Central memory CD8-positive, alpha-beta T cell (primary cell): ENCODE measurements at regions not wholly inside any gene's neighbourhood (a gene's known extent, or its start where the extent isn't known, plus 50 kb on each side); places are given as distances from the start of the nearest gene placed in this dataset.

Source experiments
- ATAC-seq: fragments of 150-1000 bp; cut with Tn5 transposase; replicated peaks from 2 replicates; pipeline ENCODE4 v1.10.0; 2022; ENCODE audit warnings: mild to moderate bottlenecking, moderate FRiP score, moderate number of reproducible peaks; ENCODE audit not compliant: poor library complexity, severe bottlenecking; ENCODE audit errors: extremely low read depth
- DNase-seq, 2 donors: peaks; one replicate each; pipeline ENCODE4 v3.0.0; 2021; ENCODE audit warnings: low spot score in 2 of 2
- H3K27ac Mint-ChIP-seq: one replicate; pipeline ENCODE4 v1.8.0; 2022; ENCODE audit warnings: low read depth, mild to moderate bottlenecking, moderate library complexity, mixed read lengths
- H3K27me3 Mint-ChIP-seq: one replicate; pipeline ENCODE4 v1.8.0; 2022; ENCODE audit warnings: mixed read lengths
- H3K36me3 Mint-ChIP-seq: one replicate; pipeline ENCODE4 v1.8.0; 2022; ENCODE audit warnings: mild to moderate bottlenecking, moderate library complexity, mixed read lengths; ENCODE audit not compliant: insufficient read depth
- H3K4me1 Mint-ChIP-seq: one replicate; pipeline ENCODE4 v1.8.0; 2022; ENCODE audit warnings: mixed read lengths
- H3K4me3 Mint-ChIP-seq: one replicate; pipeline ENCODE4 v1.8.0; 2022; ENCODE audit warnings: mild to moderate bottlenecking, moderate library complexity, mixed read lengths
- H3K9me3 Mint-ChIP-seq: one replicate; pipeline ENCODE4 v1.8.0; 2022; ENCODE audit warnings: mixed read lengths

DNA sequence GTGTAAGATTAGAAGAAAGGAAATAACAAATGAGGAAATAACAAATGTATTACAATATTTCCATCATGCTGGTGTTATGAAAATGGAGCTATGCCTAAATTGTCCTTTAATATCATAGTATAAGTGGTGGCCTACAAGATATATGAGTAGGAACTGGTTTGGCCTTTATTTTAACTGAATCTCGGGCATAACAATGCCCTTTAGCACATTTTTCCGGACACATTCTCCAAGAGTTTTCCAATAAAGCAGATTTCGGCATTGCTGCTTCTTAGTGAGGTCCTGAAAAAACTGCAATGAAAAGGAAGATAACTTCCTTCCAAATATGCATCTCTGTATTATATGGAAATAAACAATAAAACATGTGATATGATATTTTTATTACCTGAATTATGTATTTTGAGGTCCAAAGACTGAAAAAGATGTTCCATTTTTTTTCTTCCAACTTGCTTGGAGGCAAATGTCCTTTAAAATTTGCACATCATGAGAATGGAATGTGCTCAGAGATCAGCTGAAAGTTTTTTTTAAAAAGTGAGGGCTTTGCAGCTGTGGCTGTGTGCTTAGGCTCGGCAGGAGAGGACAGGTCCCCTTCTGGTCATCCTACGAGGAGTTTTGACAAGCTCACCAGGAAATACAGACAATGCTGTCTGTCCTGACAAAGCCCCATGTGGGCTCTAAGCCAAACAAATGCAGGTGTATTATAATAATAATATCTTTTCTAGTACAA is 132.3 kb upstream of the RND3 start:
- ATAC-seq (no peak), DNase-seq (no peak)
- Mint-ChIP-seq H3K27ac (no peak overlapping the region), H3K9me3 (no peaks in the 10 kb centered on the region), H3K4me1 (no peaks in the 10 kb centered on the region), H3K27me3 (no peaks in the 10 kb centered on the region), H3K36me3 (no peaks in the 10 kb centered on the region), H3K4me3 (no peak overlapping the region)

DNA sequence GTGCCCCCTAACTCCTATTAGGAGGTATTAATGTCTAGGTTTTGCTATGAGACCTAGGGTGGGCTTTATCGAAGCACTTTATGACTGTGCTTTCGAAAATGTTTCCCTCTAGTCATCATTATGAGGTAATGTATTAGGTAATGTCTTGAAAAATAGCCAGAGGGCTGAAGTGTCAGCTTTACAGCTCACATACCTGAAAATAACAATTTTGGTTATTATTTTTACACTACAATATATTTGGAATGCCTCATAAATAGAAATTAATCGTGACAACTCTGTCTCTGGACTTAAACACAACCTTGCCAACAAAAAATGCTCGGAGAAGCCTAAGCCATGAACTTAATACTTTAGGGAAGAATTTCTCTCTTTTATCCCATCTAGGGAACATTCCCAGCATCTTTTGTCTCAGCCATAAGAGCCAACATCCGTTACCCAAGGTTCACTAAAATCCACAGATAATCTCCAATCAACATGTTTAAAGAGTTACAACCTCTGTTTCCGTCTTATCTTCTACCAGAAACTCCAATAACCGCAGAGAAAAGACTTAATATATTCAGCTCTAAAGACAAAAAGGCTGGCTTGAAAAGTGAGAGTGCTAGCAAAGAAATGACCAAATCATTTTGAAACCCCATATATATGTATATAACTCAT is 130.9 kb upstream of the RND3 start:
- no peaks in the 10 kb centered on the region for H3K9me3 Mint-ChIP-seq
- no peaks in the 10 kb centered on the region for H3K4me1 Mint-ChIP-seq
- ATAC-seq: no peak
- H3K36me3 Mint-ChIP-seq: no peaks in the 10 kb centered on the region
- no peak overlapping the region for H3K27ac Mint-ChIP-seq
- DNase-seq: no peak
- no peaks in the 10 kb centered on the region for H3K27me3 Mint-ChIP-seq
- no peak overlapping the region for H3K4me3 Mint-ChIP-seq

GRCh38 chr2:150617351-150617978 is 130.0 kb upstream of the RND3 start:
- Mint-ChIP-seq H3K9me3 (no peaks in the 10 kb centered on the region), H3K27ac (no peak overlapping the region), H3K36me3 (no peaks in the 10 kb centered on the region), H3K27me3 (no peaks in the 10 kb centered on the region), H3K4me3 (no peak overlapping the region), H3K4me1 (no peaks in the 10 kb centered on the region)
- no peak for ATAC-seq
- DNase-seq: no peak

- Mint-ChIP-seq H3K27me3 (no peaks in the 10 kb centered on the region), H3K36me3 (no peaks in the 10 kb centered on the region), H3K4me3 (no peak overlapping the region), H3K27ac (no peak overlapping the region), H3K4me1 (no peaks in the 10 kb centered on the region), H3K9me3 (no peaks in the 10 kb centered on the region)
- ATAC-seq: no peak
- no peak for DNase-seq
Measured at GRCh38 chr2:150612957-150613710, 125.7 kb upstream of the RND3 start.

- H3K27ac Mint-ChIP-seq: no peak overlapping the region
Measured at GRCh38 chr2:150610670-150611279, 123.3 kb upstream of the RND3 start.

DNA sequence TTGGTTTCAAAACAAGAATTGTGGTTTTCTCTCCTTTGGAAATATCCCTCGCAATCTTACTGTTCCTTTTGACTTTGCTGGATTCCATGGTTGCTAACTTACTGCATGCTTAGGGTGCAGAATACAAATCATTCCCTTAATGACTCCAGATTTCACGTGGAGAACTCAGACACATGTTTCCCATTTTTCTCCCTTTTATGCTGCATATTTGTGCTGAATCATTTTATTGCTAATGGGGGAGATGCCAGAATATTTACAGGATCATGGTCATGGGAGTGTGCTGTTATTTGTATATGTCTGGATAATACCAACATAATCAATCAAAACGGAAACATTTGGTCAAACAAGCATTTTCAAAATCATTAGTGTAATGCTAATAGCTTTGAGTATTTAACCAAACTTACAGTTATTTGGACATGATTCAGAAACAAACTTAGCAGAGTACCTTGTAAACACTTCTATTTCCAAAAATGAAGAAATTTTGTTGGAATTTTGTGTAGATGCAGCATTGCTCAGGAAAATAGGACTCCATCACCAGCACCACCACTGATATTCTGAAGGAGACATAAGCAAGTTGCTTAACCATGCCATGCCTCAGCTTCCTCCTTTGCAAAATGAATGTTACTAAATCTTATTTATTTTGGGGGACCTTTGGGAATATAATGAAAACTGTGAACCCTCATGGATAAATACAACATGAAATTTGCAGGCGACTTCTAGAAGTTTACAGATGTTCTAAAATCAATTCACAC is 122.5 kb upstream of the RND3 start:
- Mint-ChIP-seq H3K4me3 (no peak overlapping the region), H3K27ac (no peak overlapping the region), H3K9me3 (no peaks in the 10 kb centered on the region), H3K4me1 (no peaks in the 10 kb centered on the region), H3K27me3 (no peaks in the 10 kb centered on the region), H3K36me3 (no peaks in the 10 kb centered on the region)
- DNase-seq (no peak), ATAC-seq (no peak)

More at GRCh38 chr2:150610670-150611279, 123.3 kb upstream of the RND3 start:
- no peak overlapping the region for H3K4me3 Mint-ChIP-seq
- ATAC-seq (no peak), DNase-seq (no peak)
- H3K27me3 Mint-ChIP-seq: no peaks in the 10 kb centered on the region
- no peaks in the 10 kb centered on the region for H3K36me3 Mint-ChIP-seq
- no peaks in the 10 kb centered on the region for H3K4me1 Mint-ChIP-seq
- no peaks in the 10 kb centered on the region for H3K9me3 Mint-ChIP-seq

GRCh38 chr2:150608341-150608740 is 120.9 kb upstream of the RND3 start:
- Mint-ChIP-seq H3K9me3 (no peaks in the 10 kb centered on the region), H3K27ac (no peak overlapping the region), H3K36me3 (no peaks in the 10 kb centered on the region), H3K4me1 (no peaks in the 10 kb centered on the region), H3K27me3 (no peaks in the 10 kb centered on the region), H3K4me3 (no peak overlapping the region)
- DNase-seq: no peak
- no peak for ATAC-seq

- no peaks in the 10 kb centered on the region for H3K9me3 Mint-ChIP-seq
- no peak for ATAC-seq
Measured at GRCh38 chr2:150607390-150607811, 119.9 kb upstream of the RND3 start.

GRCh38 chr2:150606380-150607060 is 119.1 kb upstream of the RND3 start:
- Mint-ChIP-seq H3K4me3 (no peak overlapping the region), H3K36me3 (no peaks in the 10 kb centered on the region), H3K4me1 (no peaks in the 10 kb centered on the region), H3K27ac (no peak overlapping the region), H3K27me3 (no peaks in the 10 kb centered on the region), H3K9me3 (no peaks in the 10 kb centered on the region)
- ATAC-seq: no peak
- no peak for DNase-seq

More at GRCh38 chr2:150607390-150607811, 119.9 kb upstream of the RND3 start:
- no peak for DNase-seq
- no peaks in the 10 kb centered on the region for H3K36me3 Mint-ChIP-seq
- H3K27ac Mint-ChIP-seq: no peak overlapping the region
- no peak overlapping the region for H3K4me3 Mint-ChIP-seq
- no peaks in the 10 kb centered on the region for H3K27me3 Mint-ChIP-seq
- H3K4me1 Mint-ChIP-seq: no peaks in the 10 kb centered on the region

DNA sequence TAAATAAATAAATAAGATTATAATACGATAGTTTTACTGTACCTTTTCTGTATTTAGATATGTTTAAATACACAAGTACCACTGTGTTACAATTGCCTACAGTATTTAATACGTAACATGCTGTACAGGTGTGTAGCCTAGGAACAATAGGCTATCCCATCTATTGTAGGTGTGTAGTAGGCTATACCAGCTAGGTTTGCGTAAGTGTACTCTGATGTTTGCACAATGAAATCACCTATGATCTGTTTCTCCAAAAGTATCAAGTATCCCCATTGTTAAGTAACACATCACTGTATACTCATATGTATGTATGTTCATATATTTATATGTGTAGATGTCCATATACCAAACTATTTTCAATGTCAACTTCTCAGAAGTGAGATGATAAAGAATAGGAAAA is 118.2 kb upstream of the RND3 start:
- Mint-ChIP-seq H3K36me3 (no peaks in the 10 kb centered on the region), H3K27ac (no peak overlapping the region), H3K27me3 (no peaks in the 10 kb centered on the region), H3K4me3 (no peak overlapping the region), H3K9me3 (no peaks in the 10 kb centered on the region), H3K4me1 (no peaks in the 10 kb centered on the region)
- ATAC-seq: no peak
- DNase-seq: no peak

DNA sequence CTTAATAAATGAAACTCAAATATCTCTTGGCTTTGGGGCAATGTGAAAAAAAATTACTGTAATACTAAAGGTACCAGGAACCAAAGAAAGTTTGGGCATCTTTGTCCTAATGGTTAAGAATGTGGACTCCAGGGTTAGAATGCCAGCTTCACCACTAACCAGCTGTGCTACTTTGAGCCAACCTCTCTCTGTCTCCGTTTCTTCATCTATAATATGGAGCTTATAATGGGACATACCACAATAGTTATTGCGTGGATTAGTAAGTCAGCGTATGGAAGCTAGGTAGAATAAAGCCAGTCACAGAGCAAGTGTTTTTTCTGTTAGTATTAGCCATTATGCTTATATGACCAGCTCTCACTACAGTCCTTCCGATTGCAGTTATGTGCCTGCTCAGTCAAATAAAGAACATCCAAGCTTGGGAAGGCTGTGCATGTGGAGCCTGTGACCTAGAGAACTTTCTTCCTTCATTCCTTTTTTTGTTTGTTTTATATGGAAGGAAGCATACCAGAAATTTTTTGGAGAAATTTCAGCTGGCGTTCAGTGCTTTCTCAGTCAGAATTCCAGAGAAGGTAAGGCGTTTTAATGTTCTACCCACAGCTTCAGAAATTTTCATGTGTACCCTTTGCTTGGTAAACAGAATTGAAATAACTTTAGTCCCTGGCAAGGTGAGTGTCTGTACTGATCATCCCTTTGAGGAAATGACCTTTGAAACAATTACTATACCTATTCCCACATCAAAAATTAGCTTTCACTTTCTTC is 114.0 kb upstream of the RND3 start:
- Mint-ChIP-seq H3K4me3 (no peak overlapping the region), H3K27me3 (no peaks in the 10 kb centered on the region), H3K9me3 (no peaks in the 10 kb centered on the region), H3K36me3 (no peaks in the 10 kb centered on the region), H3K27ac (no peak overlapping the region), H3K4me1 (no peaks in the 10 kb centered on the region)
- no peak for DNase-seq
- ATAC-seq: no peak
